GM19463 (cell line): ENCODE measurements at regions not wholly inside any gene's neighbourhood (a gene's known extent, or its start where the extent isn't known, plus 50 kb on each side); places are given as distances from the start of the nearest gene placed in this dataset.

Source experiments
- ATAC-seq: cut with Tn5 transposase; IDR thresholded peaks from one replicate; pipeline ENCODE4 v1.9.1; 2021; ENCODE audit warnings: mild to moderate bottlenecking, moderate library complexity; ENCODE audit not compliant: unreplicated experiment

- ATAC-seq, result no peak
These were observed 2045.3 kb upstream of the PIK3C3 start for GRCh38 chr18:39909706-39910105.

- ATAC-seq, result no peak
These were observed 2068.9 kb upstream of the PIK3C3 start for GRCh38 chr18:39886136-39886535.

GRCh38 chr18:39872651-39873050 lies 2082.4 kb upstream of the PIK3C3 start:
- no peak for ATAC-seq

GRCh38 chr18:39871961-39872360 lies 2083.1 kb upstream of the PIK3C3 start:
- ATAC-seq, result no peak

GRCh38 chr18:39870591-39870990 lies 2084.4 kb upstream of the PIK3C3 start:
- ATAC-seq, result no peak

GRCh38 chr18:39863916-39864315 lies 2091.1 kb upstream of the PIK3C3 start:
- ATAC-seq, result no peak

GRCh38 chr18:39862341-39862740 lies 2092.7 kb upstream of the PIK3C3 start:
- no peak for ATAC-seq

- no peak for ATAC-seq
These were observed 2100.7 kb upstream of the PIK3C3 start for GRCh38 chr18:39854291-39854690.

- no peak for ATAC-seq
These were observed 2108.8 kb upstream of the PIK3C3 start for GRCh38 chr18:39846265-39846664.

- ATAC-seq, result no peak
These were observed 2109.4 kb upstream of the PIK3C3 start for GRCh38 chr18:39845631-39846030.

GRCh38 chr18:39845106-39845505 lies 2109.9 kb upstream of the PIK3C3 start:
- no peak for ATAC-seq

- ATAC-seq, result no peak
These were observed 2111.5 kb upstream of the PIK3C3 start for GRCh38 chr18:39843546-39843945.

- no peak for ATAC-seq
These were observed 2112.6 kb upstream of the PIK3C3 start for GRCh38 chr18:39842366-39842914.

- ATAC-seq, result no peak
These were observed 2113.3 kb upstream of the PIK3C3 start for GRCh38 chr18:39841482-39842365.

GRCh38 chr18:39840856-39841481 lies 2114.1 kb upstream of the PIK3C3 start:
- no peak for ATAC-seq

GRCh38 chr18:39840406-39840805 lies 2114.6 kb upstream of the PIK3C3 start:
- ATAC-seq, result no peak

- no peak for ATAC-seq
These were observed 2115.3 kb upstream of the PIK3C3 start for GRCh38 chr18:39839782-39840181.

GRCh38 chr18:39838831-39839230 lies 2116.2 kb upstream of the PIK3C3 start:
- no peak for ATAC-seq

- no peak for ATAC-seq
These were observed 2119.6 kb upstream of the PIK3C3 start for GRCh38 chr18:39835303-39836030.

- ATAC-seq, result no peak
These were observed 2120.4 kb upstream of the PIK3C3 start for GRCh38 chr18:39834636-39835035.

GRCh38 chr18:39825485-39826150 lies 2129.4 kb upstream of the PIK3C3 start:
- no peak for ATAC-seq
